OCI-LY3 (cell line): ENCODE measurements at regions not wholly inside any gene's neighbourhood (a gene's known extent, or its start where the extent isn't known, plus 50 kb on each side); places are given as distances from the start of the nearest gene placed in this dataset.
A peak's percentile ranks its signal among the peaks of the same experiment; 100 is the strongest.

Experiments used
- H2AFZ ChIP-seq: fragments of 200-600, 300-600 bp; shearing (Covaris generic); 2 replicates; pipeline ENCODE4 v1.6.0; 2014; ENCODE audit warnings: antibody characterized with exemption, low read depth, low read length
- H3K27ac ChIP-seq: fragments of 200-600, 300-600 bp; sonication (generic); 2 replicates; pipeline ENCODE4 v1.5.1; 2014; ENCODE audit warnings: mild to moderate bottlenecking, low read length, moderate library complexity, mixed read lengths
- H3K27me3 ChIP-seq: fragments of 200-600, 300-600 bp; sonication (generic); 2 replicates; pipeline ENCODE4 v1.6.1; 2014; ENCODE audit warnings: low read depth, low read length, mixed read lengths
- H3K36me3 ChIP-seq: fragments of 200-600, 300-600 bp; sonication (generic); replicated peaks from 2 replicates; pipeline ENCODE3; 2014; ENCODE audit warnings: low read depth, low read length, mixed read lengths
- H3K4me1 ChIP-seq: fragments of 300-600, 200-600 bp; sonication (generic); 2 replicates; pipeline ENCODE4 v1.6.1; 2014; ENCODE audit warnings: low read length, mixed read lengths
- H3K4me2 ChIP-seq: fragments of 200-600, 300-600 bp; sonication (generic); 2 replicates; pipeline ENCODE4 v1.6.1; 2014; ENCODE audit warnings: low read length, mixed read lengths
- H3K4me3 ChIP-seq: fragments of 300-600, 200-600 bp; sonication (generic); 2 replicates; pipeline ENCODE4 v1.5.1; 2014; ENCODE audit warnings: antibody characterized with exemption, mild to moderate bottlenecking, low read length, moderate library complexity
- H3K79me2 ChIP-seq: fragments of 300-600, 200-600 bp; shearing (Covaris generic); 2 replicates; pipeline ENCODE4 v1.6.1; 2014; ENCODE audit warnings: mild to moderate bottlenecking, low read length, mixed read lengths
- H3K9ac ChIP-seq: fragments of 300-600, 200-600 bp; shearing (Covaris generic); 2 replicates; pipeline ENCODE4 v1.6.0; 2014; ENCODE audit warnings: mild to moderate bottlenecking, low read length, moderate library complexity
- H3K9me3 ChIP-seq: fragments of 200-600, 300-600 bp; shearing (Covaris generic); 2 replicates; pipeline ENCODE4 v1.6.1; 2014; ENCODE audit warnings: low read length, mixed read lengths; ENCODE audit not compliant: insufficient read depth
- H4K20me1 ChIP-seq: fragments of 200-600, 300-600 bp; sonication (generic); 2 replicates; pipeline ENCODE4 v1.6.1; 2016; ENCODE audit warnings: low read length, mixed read lengths; ENCODE audit not compliant: insufficient read depth
- EZH2phosphoT487 ChIP-seq: fragments of 200-600 bp; shearing (Covaris generic); IDR thresholded peaks from 2 replicates; pipeline ENCODE4 v1.6.1; 2018; ENCODE audit warnings: antibody characterized with exemption, mixed run types, low read depth
- TF ChIP-seq, protein P1 (sequence below): fragments of 200-600, 300-600 bp; sonication (generic); IDR thresholded peaks from 2 replicates; pipeline ENCODE4 v1.5.1; 2014; ENCODE audit warnings: antibody characterized with exemption, low read length, low read depth

DNA sequence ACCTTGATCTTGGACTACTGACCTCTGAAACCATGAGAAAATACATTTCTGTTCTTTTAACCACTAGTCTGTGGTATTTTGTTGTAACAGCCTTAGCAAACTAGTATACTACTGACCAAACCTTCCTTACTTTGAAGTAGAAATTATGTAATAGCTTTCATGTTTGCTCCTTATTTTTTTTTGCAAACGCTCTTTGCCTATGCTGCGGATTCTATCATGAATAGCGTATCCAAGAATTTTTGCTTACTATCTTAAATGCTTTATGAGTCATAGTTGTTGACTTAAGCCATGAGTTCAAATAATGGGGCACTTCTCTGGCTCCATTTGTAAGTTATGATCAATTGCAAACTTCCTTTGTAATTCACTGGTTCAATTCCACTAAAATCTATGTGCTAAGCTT lies 154.8 kb upstream of the CYLC2 start:
- Histone ChIP-seq H3K4me3 (no peak overlapping the region), H3K4me1 (no peaks in the 10 kb centered on the region), H3K27ac (no peak overlapping the region), H3K9ac (no peak overlapping the region), H3K4me2 (no peak overlapping the region), H4K20me1 (no peaks in the 10 kb centered on the region), H3K79me2 (no peaks in the 10 kb centered on the region), H2AFZ (no peak overlapping the region), H3K9me3 (no peaks in the 10 kb centered on the region), H3K27me3 (no peaks in the 10 kb centered on the region), H3K36me3 (no peaks in the 10 kb centered on the region)
- TF ChIP-seq, protein P1, sequence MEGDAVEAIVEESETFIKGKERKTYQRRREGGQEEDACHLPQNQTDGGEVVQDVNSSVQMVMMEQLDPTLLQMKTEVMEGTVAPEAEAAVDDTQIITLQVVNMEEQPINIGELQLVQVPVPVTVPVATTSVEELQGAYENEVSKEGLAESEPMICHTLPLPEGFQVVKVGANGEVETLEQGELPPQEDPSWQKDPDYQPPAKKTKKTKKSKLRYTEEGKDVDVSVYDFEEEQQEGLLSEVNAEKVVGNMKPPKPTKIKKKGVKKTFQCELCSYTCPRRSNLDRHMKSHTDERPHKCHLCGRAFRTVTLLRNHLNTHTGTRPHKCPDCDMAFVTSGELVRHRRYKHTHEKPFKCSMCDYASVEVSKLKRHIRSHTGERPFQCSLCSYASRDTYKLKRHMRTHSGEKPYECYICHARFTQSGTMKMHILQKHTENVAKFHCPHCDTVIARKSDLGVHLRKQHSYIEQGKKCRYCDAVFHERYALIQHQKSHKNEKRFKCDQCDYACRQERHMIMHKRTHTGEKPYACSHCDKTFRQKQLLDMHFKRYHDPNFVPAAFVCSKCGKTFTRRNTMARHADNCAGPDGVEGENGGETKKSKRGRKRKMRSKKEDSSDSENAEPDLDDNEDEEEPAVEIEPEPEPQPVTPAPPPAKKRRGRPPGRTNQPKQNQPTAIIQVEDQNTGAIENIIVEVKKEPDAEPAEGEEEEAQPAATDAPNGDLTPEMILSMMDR = no peak
- no peak for TF ChIP-seq EZH2phosphoT487

DNA sequence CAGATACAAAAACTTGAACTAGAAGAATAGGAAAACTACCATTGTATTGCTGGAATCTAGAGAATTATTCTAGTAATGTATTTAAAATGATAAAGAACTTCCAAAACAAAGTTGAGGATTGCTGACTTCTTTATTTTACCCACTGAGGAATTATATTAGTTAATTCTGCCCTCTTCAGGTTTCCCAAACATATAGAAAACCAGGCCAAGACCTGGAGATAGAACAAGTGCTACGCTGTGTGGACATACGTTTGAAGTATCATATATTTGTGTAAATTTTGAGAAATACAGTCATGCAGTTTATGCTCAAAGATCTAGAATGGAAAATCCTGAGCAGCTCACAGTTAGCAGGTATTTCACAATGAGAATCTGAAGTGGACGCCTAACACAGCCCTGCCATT lies 162.3 kb upstream of the CYLC2 start:
- no peak overlapping the region for H3K4me2 ChIP-seq
- no peaks in the 10 kb centered on the region for H3K4me1 ChIP-seq
- H4K20me1 ChIP-seq = no peaks in the 10 kb centered on the region
- H3K27ac ChIP-seq = no peak overlapping the region
- TF ChIP-seq EZH2phosphoT487 = no peak
- TF ChIP-seq, protein P1 = peak; percentile 9; the same call in 1 of the 2 replicates
- no peak overlapping the region for H2AFZ ChIP-seq
- H3K27me3 ChIP-seq = no peaks in the 10 kb centered on the region
- H3K4me3 ChIP-seq = no peak overlapping the region
- no peak overlapping the region for H3K9ac ChIP-seq
- no peaks in the 10 kb centered on the region for H3K9me3 ChIP-seq
- no peaks in the 10 kb centered on the region for H3K79me2 ChIP-seq
- no peaks in the 10 kb centered on the region for H3K36me3 ChIP-seq

DNA sequence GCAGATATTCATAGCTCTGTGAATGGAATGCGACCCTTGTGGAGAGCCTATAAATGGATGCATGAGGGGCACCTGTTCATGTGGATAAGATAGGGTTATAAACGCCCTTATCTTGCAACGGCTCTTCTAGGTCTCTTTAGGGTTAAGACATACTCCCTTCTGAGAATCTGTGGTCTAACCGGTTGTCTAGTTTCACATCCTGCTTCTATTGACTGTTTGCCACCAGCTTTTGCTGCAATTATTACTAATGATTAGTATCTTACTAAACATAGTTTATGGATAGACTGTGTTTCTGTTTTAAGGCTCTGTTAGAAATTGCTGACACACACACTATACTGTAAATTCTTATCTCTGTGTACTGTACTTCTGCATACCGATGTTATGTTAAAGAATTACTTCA lies 198.9 kb upstream of the CYLC2 start:
- Histone ChIP-seq H3K27ac (no peak overlapping the region), H3K36me3 (no peaks in the 10 kb centered on the region), H2AFZ (no peak overlapping the region), H3K79me2 (no peaks in the 10 kb centered on the region), H3K4me3 (no peak overlapping the region), H3K4me2 (no peak overlapping the region), H3K9ac (no peak overlapping the region), H4K20me1 (no peaks in the 10 kb centered on the region), H3K27me3 (no peaks in the 10 kb centered on the region), H3K9me3 (no peaks in the 10 kb centered on the region), H3K4me1 (no peaks in the 10 kb centered on the region)
- TF ChIP-seq, protein P1 = no peak
- no peak for TF ChIP-seq EZH2phosphoT487

DNA sequence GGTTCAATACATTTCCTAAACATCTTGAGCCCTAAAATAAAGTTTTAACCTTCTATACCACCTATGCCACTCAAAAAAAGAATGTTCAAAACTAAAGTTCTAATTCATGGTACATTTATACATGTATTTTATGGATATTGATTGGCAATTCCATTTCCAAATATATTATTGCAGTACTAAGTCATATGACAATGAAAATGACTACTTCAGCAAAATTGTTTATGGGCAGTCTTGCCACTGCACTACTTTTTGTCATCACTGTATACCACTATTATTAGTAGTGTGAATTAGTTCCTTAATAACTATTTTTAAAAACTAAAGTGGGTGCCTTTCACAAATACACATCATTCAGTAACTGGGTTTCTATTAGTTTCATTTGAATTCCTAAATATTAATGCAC lies 199.6 kb upstream of the CYLC2 start:
- Histone ChIP-seq H3K4me2 (no peak overlapping the region), H4K20me1 (no peaks in the 10 kb centered on the region), H3K36me3 (no peaks in the 10 kb centered on the region)

More for the DNA sequence above, 199.6 kb upstream of the CYLC2 start:
- Histone ChIP-seq H3K79me2 (no peaks in the 10 kb centered on the region), H3K4me3 (no peak overlapping the region), H2AFZ (no peak overlapping the region), H3K9ac (no peak overlapping the region), H3K4me1 (no peaks in the 10 kb centered on the region), H3K27me3 (no peaks in the 10 kb centered on the region), H3K9me3 (no peaks in the 10 kb centered on the region), H3K27ac (no peak overlapping the region)
- TF ChIP-seq, protein P1 = no peak
- TF ChIP-seq EZH2phosphoT487 = no peak
